Lung microvascular endothelial cell (primary cell): ENCODE measurements at regions not wholly inside any gene's neighbourhood (a gene's known extent, or its start where the extent isn't known, plus 50 kb on each side); places are given as distances from the start of the nearest gene placed in this dataset.

Source experiments
- DNase-seq, 2 donors: peaks; one replicate each; pipeline versions ENCODE4 v3.0.0 to v3.0.0-alpha.2; 2010; ENCODE audit warnings: low read depth in 2 of 2

DNA sequence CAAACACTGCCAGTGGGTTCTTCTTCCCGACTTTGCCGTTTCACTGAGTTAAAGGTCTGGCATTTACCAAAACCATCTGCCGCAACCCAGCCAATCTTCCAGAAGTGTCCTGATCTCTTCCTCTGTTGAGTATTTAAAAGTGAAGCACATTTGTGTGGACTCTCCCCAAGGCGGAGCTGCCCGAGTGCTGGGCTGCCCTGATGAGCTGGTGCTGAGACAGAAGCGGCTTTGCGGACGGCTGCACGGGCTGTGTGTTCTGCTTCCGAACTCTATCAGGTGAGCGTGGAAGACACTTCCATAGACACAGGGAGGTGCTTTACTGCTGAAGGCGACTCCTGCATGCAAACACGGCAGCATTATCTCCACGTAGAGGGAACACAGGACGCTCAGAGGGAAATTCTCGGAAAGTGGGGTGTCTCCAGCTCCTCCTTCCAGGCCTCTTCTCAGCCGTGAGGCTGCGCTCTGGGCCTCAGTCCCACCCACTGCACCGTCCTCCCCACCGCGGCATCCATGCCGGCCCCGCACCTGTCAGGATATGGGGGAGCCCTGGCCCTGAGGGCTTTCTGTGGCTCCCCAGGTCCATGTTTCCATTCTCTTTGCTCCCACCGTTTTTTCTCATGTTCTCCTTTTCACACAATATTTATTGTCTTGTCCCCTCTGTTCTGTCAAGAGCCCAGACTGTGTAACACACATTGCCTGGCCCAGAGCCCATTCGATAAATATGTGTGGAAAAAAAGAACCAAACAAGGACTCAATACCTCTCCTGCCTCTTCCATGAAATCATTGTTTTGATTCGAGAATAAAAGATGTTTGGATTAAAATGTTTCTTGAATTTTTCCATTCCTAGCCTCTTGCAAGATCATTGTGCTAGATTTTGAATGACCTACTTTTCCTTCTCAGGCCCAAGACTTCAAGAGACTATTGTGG is 205.1 kb downstream of the DLL1 start:
- DNase-seq, result no peak

DNA sequence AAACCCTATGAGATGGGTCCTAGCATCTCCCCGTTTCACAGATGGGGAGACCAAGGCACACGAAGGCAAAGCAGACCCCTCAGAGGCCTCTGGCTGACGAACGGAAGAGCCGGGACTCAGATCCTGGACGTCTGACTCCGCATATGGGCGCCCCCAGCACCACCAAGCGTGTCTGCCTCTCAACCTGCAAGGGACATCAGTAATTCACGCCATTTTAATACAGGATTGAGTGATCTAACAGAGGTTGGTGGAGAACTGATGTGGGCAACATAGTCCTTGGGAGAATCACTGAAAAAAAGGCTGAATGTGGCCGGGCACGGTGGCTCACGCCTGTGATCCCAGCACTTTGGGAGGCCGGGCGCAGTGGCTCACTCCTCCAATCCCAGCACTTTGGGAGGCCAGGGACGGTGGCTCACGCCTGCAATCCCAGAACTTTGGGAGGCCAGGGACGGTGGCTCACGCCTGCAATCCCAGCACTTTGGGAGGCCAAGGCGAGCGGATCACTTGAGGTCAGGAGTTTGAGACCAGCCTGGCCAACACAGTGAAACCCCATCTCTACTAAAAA is 206.6 kb downstream of the DLL1 start:
- DNase-seq, result no peak

DNA sequence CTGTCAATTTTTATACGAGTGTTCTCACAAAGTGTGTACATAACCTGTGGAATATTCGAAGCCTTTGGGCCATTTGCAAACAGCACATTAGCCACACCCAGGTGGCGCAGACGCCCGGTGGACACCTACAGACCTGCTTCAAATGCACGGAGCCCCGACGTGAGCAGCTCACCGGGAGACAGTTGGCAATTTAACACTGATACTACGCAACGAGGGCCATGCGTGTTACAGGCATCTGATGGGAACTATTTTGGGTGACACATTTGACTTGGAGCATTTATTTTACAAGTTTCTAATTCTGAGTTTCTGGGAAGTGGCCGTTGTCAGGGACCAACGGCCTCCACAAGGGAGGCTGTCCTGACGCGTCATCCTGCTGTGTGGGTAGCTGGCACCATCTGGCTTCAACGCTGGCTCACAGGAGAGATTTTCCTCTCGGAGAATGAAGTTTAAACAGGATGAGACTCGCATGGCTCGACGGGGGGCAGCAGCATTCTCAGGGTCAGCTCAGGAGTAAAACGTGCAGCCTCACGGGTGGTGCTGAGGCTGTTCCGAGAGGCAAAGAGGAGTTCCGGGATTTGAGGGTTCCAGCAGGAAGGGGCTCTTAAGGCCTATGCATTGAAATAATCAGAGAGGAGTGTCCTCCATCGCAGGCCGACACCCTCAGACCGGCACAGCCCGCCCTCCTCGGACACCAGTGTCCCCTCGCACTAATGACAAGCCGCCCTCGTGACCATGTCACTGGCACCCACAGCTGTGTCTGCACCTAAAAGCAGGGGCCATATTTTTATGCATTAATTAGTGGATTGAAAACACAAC is 207.4 kb downstream of the DLL1 start:
- no peak for DNase-seq

DNA sequence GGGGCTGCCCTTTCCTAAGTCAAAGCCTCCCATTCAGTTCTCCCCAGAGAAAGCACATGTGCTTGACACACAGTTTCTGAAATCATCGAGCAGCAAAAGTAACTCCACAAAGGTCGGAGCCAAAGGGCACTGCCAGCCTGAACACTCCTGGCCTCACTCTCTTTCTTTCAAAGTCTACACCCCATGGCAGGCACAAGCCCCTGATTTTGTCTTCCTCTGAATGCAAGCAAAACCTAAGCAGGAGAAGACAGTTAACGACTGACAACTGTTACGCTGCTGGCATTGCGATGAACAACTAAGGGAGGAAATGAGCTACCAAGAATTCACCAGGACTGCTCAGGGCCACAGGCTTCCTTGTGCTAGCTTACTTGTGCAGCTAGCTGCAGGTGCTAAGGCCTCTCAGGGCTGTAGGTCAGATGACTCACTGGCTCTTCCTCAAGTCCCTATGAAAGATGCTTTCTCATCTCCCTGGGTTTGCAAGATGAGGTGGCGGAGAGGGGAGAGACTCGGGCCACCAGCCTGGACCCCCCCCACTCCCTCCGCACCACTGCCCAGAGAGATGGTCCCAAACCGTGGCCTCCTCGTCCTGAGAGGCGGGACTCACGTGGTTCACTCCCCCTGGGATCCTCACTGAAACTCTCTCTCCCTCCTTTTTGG is 208.2 kb downstream of the DLL1 start:
- no peak for DNase-seq

DNA sequence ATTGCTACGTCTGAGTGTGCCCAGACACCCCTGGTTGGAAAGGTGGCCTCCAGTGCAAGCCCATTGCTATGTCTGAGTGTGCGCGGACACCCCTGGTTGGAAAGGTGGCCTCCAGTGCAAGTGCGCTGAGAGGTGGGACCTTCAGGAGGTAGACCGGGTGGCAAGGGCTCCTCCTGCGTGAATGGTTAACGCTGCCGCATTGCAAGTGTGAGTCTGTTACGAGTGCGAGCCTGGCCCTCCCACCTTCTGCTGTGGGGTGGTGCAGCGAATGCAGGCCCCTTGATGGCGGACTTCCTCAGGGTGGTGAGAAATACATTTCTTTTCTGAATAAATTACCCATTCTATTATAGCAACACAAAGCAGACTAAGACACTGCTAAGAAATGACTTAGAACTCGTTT is 208.8 kb downstream of the DLL1 start:
- DNase-seq, result no peak

DNA sequence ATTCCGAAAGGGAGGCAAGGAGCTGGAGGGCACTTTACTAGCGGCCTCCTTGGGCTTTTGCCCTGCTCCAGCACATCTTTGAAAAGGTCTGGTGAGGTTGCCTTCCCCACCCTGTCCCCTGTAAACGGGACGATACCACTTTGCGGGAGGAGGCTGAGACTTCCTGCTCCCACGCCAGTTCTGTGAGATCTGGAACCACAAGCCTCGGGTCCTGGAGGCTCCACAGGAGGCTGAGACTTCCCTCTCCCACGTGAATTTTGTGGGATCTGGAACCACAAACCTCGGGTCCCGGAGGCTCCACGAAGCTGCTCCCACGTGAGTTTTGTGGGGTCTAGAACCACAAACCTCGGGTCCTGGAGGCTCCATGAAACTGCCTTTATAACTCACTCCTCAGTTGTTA is 209.3 kb downstream of the DLL1 start:
- DNase-seq, result no peak

DNA sequence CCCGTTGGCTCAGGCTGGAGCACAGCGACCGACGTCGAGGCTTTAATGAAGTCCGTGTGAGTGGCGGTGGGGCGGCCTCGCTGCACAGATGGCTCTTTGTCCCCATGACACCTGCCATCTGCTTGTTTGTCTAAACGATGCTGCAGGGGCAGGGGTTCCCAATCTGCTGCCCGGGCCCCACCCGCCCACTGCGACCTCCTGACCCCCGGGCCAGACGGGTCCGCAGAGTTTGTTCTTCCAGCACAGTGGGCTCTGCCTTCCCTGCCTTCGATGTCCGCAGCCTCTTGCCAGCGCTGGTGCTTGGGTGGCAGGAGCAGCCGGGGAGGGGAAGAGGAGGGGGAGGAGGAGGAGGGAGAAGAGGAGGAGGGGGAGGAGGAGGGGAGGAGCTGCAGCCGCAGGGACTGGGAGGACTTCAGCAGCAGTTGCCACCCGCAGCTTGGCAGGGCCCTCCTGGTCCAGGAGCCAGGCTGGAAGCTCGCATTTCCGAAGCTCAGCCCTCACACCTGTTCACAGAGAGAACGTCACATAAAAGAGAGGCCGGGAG is 210.0 kb downstream of the DLL1 start:
- DNase-seq, result no peak

DNA sequence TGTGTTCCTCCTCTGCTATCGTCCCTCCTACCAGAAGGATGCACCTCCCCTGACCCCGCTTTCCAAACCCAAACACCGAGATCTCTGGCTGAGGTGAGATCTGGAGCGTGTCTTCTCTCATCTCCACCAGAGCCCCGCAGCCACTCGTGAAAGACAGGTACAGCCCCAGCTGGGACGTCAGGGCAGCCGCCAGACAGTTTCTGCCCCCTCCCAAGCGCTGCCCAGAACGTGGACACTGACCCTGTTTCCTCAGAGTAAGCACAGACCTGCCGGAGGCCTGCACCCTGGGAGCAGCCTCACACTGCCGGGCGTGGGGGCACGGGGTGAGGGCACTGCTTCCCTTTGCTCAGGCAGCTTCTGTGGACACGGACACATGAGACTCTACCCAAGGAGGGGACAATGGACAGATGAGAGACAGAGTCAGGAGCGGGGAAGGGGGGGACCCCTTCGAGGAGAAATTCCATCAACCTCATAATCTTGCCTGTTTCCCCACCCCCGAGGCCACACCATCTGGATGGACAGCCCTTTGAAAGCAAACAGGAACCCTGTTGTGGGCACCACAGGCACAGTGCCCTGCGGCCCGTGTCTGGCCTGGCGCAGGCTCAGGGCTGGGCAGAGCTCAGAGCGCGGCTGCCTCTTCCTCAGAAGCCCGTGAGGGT is 210.6 kb downstream of the DLL1 start:
- no peak for DNase-seq

DNA sequence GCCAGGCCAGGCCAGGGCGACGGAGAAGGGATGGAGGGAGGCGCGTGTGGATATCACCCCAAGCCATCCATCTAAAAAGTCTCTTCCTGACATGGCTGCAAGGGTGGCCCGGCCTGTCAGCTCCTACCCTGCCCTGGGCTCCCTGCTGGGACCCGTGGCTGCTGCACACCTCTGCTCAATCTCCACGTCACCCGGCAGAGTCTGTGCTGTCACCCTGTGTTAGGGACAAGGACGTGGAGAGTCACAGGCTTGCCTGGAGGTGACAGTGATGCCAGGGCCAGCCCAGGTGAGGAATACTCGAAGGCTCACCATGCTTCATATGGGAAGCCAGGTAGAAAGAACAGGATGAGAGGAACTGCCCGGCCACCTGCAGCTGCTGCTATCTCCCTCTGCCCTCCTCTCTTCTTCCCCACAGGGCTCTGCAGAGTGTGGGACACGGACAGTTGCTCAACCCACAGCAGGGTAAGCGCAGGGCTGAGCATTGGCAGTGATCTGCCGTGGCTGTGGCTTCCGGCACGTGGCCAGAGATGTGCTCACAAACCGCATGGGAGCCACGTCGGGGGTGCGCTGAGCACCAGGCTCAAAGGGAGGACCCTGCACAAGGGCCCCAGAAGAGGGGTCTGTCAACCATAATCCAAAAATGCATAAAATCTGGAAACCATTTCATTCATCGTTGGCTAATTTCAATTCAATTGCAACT is 214.3 kb downstream of the DLL1 start:
- DNase-seq, result no peak

DNA sequence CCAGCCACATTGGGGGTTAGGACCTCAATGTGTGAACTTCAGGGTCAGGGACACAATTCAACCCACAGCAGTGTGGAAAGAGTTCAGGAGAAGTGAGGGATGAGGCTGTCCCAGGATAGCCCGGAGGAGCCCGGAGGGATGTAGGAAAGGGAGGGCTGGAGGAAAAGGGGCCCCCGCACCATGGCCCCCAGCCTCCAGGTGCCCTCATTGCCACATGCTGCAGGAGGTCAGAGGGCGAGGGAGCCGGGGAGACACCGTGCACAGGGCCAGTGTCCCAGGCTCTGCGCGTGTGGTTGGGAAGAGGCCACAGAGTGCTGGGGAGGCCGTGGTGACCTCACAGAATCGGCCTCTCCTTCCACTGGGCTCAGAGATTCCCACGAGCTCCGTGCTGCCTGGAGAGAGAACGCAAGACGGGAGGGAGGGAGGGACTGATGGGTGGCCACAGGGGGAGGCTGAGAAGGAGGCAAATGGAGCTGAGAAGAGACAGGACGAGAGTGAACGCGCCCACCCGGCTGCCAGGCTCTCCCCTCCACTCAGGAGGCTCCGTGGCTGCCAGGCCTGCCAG is 215.1 kb downstream of the DLL1 start:
- no peak for DNase-seq

DNA sequence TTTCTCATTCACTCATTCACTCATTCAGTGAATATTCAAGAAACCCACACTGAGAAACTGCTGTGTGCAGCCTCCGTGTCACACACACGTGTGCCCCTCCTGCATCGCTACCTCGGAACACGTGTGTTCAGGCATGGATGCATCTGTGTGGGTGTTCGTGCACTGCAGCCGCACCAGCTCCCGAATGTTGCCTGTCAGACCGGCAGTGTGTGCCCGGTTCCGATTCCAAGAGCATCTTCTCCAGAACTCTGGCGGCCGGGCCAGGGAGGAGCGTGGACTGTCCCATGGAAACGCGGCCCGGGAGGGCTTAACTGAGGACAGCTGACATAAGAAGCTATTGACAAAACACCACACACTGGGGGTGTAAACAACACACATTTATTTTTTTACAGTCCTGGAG is 216.0 kb downstream of the DLL1 start:
- no peak for DNase-seq

DNA sequence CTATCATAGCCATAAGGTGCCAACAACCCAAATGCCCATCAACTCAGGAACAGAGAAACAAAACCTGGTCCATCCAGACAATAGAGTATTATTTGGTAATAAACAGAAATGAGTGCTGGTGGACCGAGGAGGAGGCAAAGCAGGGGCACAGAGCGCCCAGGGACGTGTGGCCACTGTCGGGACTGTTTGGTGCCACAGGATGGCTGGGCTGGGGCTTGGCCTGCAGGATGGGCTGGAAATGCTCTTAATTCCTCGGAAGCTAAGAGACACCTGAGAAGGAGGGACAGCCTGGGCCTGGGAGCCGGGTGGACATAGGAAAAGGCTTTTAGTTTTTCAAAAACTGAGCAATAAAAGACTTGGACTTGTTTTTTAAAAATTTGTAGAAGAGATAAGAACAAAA is 216.4 kb downstream of the DLL1 start:
- no peak for DNase-seq

DNA sequence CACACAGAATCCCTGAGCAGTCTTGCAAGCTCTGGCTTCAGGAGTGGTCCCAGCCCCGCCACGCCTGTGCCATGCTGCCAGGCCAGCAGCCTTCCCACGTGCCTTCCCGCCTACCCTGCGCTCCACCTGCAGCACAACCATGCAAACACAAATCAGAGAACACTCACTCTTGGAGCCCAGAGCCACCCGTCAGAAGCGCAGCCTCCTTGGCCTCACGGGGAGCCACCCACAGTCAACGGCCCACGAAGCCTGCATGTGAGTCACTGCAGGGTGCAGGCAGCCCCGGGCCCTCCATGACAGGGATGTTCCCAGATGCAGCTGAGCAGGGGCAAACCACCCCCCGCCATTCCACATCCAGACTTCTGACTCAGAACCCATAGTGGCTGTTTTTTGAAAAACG is 217.0 kb downstream of the DLL1 start:
- no peak for DNase-seq

DNA sequence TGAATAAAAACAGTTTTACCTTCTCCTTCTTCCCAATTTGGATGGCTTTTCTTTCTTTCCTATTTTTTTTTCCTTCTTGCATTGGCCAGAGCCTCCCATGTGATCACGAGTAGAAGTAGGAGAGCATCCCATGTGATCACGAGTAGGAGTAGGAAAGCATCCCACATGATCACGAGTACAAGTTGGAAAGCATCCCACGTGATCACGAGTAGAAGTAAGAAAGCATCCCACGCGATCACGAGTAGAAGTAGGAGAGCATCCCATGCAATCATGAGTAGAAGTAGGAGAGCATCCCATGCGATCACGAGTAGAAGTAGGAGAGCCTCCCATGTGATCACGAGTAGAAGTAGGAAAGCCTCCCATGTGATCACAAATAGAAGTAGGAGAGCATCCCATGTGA is 218.6 kb downstream of the DLL1 start:
- no peak for DNase-seq

DNA sequence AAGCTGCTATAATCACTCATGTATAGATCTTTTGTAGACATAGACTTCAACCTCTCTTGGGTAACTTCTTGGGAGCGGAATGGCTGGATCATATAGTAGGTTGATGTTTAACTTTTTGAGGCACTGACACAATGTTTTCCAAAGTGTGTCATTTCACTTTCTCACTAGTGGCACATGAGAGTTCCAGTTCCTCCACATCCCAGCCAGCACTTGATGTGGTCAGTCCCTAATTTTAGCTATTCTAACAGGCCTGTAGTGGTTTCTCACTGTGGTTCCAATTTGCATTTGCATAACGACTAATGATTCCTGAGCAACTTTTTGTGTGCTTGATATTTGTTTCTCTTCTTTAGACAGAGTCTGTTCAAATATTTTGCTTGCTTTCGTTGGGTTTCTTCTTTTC is 221.3 kb downstream of the DLL1 start:
- no peak for DNase-seq

DNA sequence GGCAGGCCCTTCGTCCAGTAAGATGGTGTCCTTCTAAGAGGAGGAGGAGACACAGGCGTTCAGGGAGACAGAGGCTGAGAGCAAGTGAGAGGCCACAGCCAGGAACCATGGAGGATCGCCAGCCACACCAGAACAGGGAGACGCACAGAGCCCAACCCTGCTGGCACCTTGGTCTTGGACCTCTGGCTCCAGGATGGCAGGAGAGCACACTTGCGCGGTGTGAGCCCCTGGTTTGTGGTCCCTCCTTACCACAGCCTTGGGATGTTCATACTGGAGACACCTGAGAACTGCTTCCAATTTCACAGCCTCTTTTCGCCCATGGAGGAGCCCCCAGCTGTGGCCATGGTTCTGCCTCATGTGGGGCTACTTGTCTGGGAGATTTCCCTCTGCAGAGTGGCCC is 222.4 kb downstream of the DLL1 start:
- DNase-seq, result no peak

DNA sequence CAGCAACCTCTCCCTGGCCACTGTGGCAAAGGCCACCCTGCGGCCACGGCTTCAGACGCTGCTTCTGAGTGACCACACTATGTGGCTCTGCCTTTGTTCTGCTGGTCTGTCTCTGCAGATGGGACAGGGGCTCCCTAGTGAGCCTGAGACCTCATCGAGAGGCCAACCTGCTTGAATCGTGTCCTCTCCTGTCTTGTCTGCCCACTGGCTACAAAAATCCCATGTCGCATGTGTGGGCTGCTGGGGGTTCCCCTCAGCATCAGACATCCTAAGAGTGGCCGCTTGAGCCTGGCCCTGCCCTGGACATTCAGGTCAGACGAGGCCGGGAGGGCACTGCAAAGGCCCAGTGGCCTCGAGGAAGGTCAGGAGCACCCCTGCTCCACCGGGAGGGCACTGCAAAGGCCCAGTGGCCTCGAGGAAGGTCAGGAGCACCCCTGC is 222.9 kb downstream of the DLL1 start:
- DNase-seq, result no peak

DNA sequence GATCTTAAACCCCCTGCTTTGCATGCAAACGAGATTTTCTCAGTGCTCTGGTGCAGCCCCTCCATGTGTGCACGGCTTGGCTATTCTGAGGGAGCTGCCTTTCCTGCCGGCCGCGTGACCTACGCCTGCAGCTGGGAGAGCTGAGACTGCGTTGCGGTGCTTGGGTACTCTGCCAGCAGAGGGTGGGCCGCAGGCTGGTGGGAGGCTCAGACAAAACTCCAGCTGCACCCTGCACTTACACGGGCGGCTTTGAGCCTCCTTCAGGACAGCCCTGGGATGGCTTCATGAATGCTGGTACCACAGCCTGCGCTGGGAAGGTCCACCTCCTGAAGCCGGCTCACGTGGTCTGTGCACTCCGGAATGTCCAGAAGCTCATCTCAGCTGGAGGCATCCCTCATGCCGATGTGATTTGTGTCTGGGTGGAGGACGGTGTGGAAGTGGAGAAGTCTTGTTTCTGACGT is 223.7 kb downstream of the DLL1 start:
- no peak for DNase-seq

DNA sequence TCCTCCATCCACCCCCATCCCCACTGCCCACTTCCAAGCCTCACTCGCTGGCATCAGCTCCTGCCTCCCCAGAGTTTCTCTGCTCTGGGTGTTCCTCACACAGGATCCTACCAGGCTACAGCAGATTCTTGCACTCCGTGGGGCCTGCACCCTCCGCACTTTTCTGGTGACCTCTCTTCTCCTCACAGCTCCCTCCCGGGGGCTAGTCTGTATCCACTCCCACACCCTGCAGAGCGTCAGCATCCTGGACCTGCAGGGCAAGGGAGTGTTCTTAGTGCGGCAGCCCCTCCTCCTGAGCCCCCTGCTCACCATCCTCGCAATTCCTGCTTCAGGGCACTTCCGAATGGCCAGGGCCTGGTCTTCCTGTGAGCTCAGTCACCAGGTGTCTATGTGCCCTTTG is 224.2 kb downstream of the DLL1 start:
- DNase-seq, result no peak
